Bronchial epithelial cell (primary cell): ENCODE measurements at regions not wholly inside any gene's neighbourhood (a gene's known extent, or its start where the extent isn't known, plus 50 kb on each side); places are given as distances from the start of the nearest gene placed in this dataset.
"Not testable (repeated sequence)": the region's sequence is repeated elsewhere in the genome, so short reads cannot be mapped to it uniquely, and the experiment has no call there.

Experiments
- DNase-seq: peaks from one replicate; pipeline ENCODE4 v3.0.0-alpha.2; 2010; ENCODE audit warnings: low read depth
- FAIRE-seq: peaks from 2 replicates; lab custom pipeline; 2011; peaks lifted over from hg19 to GRCh38; lab: Jason Lieb, UNC
- H3K27me3 ChIP-seq: 2 replicates; pipeline ENCODE4 v1.5.1; 2011; ENCODE audit warnings: low read length; ENCODE audit not compliant: control insufficient read depth, insufficient read depth
- H3K36me3 ChIP-seq: 2 replicates; pipeline ENCODE4 v1.5.1; 2011; ENCODE audit warnings: low read length; ENCODE audit not compliant: control insufficient read depth, insufficient read depth
- H3K4me3 ChIP-seq: 2 replicates; pipeline ENCODE4 v1.5.1; 2011; ENCODE audit warnings: mild to moderate bottlenecking, low read depth, low read length, control low read depth

DNA sequence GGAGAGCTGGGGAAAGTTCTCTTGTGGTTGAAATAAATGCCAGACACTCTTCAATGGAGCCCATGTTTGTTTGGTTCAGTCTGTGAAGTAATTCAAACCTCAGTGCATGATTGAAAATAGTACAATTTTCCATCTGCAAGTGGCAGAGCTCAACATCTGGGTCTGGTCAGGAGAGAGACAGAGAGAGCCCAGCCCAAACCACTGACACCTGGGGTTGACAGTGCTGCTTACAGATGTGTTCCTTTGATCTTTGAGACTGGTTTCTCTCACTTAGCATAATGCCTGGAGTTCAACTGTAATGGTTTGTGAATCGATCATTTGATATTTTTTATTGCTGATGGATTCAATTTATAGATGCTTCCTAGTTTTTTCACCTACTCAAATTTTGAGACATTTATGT lies 137.3 kb upstream of the POTEB2 start:
- not testable (repeated sequence) for H3K4me3 ChIP-seq, H3K27me3 ChIP-seq, DNase-seq, FAIRE-seq, H3K36me3 ChIP-seq

DNA sequence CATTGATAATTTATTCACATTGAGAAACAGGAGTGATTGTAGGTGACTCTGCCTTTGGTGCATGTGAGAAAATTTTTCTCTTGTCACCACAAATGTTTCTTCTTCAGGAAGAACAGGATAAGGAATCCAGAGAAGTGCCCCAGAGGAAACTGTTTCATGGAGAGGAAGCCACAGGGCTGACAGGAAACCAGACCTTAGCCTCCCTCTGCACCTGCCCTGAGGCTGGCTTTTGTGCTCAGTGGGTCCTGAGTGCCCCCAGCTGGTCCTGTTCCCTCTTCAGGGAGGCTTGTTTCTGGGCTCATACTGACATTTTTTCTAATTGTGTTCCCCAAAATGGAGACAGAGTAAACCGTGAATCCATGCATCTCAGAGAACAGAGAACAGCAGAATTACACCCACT lies 135.8 kb upstream of the POTEB2 start:
- not testable (repeated sequence) for FAIRE-seq

DNA sequence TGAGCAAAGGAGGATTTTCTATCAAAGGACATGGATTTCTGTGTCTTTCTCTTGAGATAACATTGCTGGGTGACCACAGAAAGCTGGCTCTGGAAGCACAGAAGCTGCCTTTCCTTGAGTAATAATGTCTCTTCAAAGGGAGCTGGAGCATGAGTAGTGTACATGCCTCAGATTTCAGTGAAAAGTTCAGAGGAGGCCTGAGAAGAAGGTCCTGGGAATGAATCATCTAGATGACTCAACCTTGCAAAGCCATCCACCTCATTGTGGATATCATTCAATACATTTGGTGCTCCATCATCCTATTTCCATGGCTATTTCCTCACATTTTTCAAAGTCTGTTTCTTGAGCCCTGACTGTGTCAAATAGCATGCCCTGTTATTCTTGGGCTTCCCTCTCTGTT lies 125.6 kb upstream of the POTEB2 start:
- H3K36me3 ChIP-seq, DNase-seq, H3K27me3 ChIP-seq, FAIRE-seq, H3K4me3 ChIP-seq: not testable (repeated sequence)

More for the DNA sequence above, 135.8 kb upstream of the POTEB2 start:
- not testable (repeated sequence) for H3K27me3 ChIP-seq, H3K36me3 ChIP-seq, H3K4me3 ChIP-seq, DNase-seq

DNA sequence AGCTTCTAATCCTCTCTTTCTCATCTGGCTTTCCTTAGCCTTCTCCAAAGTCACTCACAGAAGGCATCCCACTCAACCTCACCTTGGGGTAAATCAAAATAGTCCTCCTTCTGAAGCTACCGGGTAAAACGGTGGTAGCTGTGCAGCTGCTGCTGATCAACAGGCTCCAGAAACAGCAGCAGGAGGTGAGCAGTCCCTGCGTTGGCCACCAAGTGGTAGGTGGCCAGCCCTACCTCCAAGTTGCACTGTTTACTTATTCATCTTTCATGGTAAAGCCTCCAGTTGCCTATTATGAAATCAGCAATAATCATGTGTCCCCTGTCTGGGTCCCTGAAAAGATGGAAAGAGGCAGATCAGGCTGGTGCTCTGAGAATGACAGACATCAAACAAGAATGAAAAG lies 125.1 kb upstream of the POTEB2 start:
- not testable (repeated sequence) for H3K4me3 ChIP-seq, FAIRE-seq, H3K36me3 ChIP-seq, DNase-seq, H3K27me3 ChIP-seq

DNA sequence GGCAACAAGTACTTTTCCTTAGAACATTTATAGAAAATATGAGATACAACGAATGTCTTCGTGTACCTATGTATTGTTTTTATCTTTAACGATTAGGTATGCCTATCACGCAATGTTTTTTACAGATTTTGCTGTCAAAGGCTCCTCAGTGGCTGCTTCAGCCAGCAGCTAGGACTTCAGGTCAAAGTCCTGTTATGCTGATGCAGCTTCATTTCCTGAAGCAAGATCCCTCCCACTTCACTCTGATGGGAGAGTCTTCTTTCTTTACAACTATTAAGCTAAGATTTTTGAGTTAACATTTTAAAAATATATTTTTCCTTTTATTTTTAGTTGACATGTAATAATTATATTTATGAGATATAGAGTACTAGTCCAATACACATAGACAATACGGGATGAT lies 120.7 kb upstream of the POTEB2 start:
- not testable (repeated sequence) for H3K36me3 ChIP-seq, H3K27me3 ChIP-seq, H3K4me3 ChIP-seq, DNase-seq, FAIRE-seq

DNA sequence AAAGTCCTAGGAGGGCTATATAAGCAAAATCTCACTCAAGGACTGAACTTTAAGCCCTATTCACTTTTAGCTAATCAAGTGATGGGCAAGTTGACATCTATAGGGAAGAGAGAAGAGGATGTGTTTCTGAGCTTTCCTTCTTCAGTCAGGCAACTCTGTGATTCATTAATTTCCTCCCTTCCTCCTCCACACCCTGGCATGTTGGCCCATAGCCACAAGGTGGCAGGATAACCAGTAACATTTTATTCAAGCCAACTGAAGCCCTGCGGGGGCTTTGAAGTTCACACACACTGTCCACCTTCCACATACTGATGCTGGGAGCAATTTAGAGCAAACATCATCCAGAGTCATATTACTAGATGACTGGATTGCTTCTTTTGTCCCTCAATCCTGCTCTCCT lies 111.9 kb upstream of the POTEB2 start:
- H3K27me3 ChIP-seq, FAIRE-seq, H3K36me3 ChIP-seq, DNase-seq, H3K4me3 ChIP-seq: not testable (repeated sequence)

DNA sequence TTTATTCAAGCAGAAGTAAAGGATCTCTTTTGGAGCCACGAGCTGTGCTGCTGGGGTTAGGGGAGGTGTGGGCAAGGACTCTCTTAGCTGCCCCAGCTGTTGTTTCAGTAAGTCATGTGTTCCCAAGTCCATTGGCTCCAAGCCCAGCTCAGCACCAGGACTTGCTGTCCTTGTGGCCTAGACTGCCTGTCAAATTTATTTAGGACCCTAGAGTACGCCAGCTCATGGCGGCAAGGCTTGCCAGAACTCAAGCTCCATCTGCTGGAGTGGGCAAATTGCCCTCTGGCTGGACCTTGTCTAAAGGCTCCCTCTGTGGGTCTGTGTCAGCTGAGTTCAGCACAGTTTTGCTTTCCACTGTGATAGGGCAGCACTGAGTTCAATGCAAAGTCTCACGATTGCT lies 106.6 kb upstream of the POTEB2 start:
- H3K27me3 ChIP-seq, H3K4me3 ChIP-seq, FAIRE-seq, DNase-seq, H3K36me3 ChIP-seq: not testable (repeated sequence)

DNA sequence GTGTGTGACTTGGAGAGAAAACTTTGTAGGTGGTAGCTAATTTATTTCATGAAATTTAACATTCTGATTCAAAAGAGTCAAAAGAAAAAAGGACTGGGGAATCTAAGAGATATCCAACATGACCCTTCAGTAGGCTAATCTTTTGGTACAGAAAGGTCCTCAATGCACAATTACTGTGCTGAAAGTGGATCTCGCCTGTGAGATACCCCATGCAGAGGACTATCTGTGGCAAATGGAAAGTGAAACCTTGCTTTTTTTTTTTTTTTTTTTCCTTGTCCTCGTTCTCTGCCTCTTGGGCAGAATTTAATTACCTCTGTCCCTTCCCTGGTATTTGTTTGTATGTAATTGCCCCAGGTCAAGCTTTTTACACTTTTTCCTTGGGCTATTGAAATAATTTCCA lies 93.2 kb upstream of the POTEB2 start:
- not testable (repeated sequence) for FAIRE-seq

DNA sequence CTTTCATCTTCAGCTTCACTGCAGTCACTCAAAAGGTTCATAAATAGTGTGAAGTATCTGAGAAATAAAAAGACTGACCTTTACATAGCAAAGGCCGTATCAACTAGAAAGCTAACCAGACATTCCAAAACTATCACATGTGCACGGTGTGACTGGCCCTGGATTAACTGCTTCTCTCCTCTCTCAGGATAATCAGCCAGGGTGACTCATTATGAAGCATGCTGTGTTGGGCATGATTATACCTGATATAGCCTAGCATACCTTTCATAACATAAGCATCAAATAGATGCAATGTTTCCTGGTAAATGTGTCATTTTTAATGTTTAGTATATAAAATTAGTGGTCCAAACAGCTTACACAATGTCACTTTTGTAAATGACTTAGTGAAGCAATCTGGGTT lies 63.2 kb upstream of the POTEB2 start:
- H3K27me3 ChIP-seq, DNase-seq, H3K4me3 ChIP-seq, H3K36me3 ChIP-seq: not testable (repeated sequence)
- peak; percentile 93 for FAIRE-seq

More for the DNA sequence above, 93.2 kb upstream of the POTEB2 start:
- not testable (repeated sequence) for H3K36me3 ChIP-seq, DNase-seq, H3K4me3 ChIP-seq, H3K27me3 ChIP-seq
